Mononuclear cell (primary cell): ENCODE measurements at regions not wholly inside any gene's neighbourhood (a gene's known extent, or its start where the extent isn't known, plus 50 kb on each side); places are given as distances from the start of the nearest gene placed in this dataset.

Source experiments
- H3K27me3 ChIP-seq: 2 replicates; pipeline ENCODE4 v1.6.0; 2011; ENCODE audit warnings: low read length, control low read depth; ENCODE audit not compliant: insufficient read depth
- H3K4me1 ChIP-seq: 2 replicates; pipeline ENCODE4 v1.5.1; 2011; ENCODE audit warnings: mild to moderate bottlenecking, low read length, control low read depth; ENCODE audit not compliant: insufficient read depth
- H3K4me3 ChIP-seq: 2 replicates; pipeline ENCODE4 v1.5.1; 2011; ENCODE audit warnings: mild to moderate bottlenecking, low read length, moderate library complexity
- H3K9me3 ChIP-seq: 2 replicates; pipeline ENCODE4 v1.5.1; 2011; ENCODE audit warnings: low read depth, mild to moderate bottlenecking, control low read depth, low read length

- peaks cover 5% of the 10 kb centered on the region for H3K4me1 ChIP-seq
- H3K4me3 ChIP-seq, result no peak overlapping the region
- H3K9me3 ChIP-seq, result no peaks in the 10 kb centered on the region
- H3K27me3 ChIP-seq, result no peaks in the 10 kb centered on the region
Observed at GRCh38 chr14:101362529-101363260, 198.6 kb upstream of the DIO3 start.

GRCh38 chr14:101363261-101363555, 198.1 kb upstream of the DIO3 start:
- peaks cover 5% of the 10 kb centered on the region for H3K4me1 ChIP-seq
- no peaks in the 10 kb centered on the region for H3K27me3 ChIP-seq

GRCh38 chr14:101363880-101364391, 197.4 kb upstream of the DIO3 start:
- H3K4me3 ChIP-seq, result no peak overlapping the region
- no peaks in the 10 kb centered on the region for H3K9me3 ChIP-seq
- H3K4me1 ChIP-seq, result peaks cover 5% of the 10 kb centered on the region
- no peaks in the 10 kb centered on the region for H3K27me3 ChIP-seq

More at GRCh38 chr14:101363261-101363555, 198.1 kb upstream of the DIO3 start:
- Histone ChIP-seq H3K4me3 (no peak overlapping the region), H3K9me3 (no peaks in the 10 kb centered on the region)

GRCh38 chr14:101364503-101365328, 196.6 kb upstream of the DIO3 start:
- Histone ChIP-seq H3K4me3 (no peak overlapping the region), H3K4me1 (no peaks in the 10 kb centered on the region), H3K27me3 (no peaks in the 10 kb centered on the region), H3K9me3 (no peaks in the 10 kb centered on the region)

- H3K27me3 ChIP-seq, result no peaks in the 10 kb centered on the region
- H3K9me3 ChIP-seq, result no peaks in the 10 kb centered on the region
- H3K4me1 ChIP-seq, result no peaks in the 10 kb centered on the region
- no peak overlapping the region for H3K4me3 ChIP-seq
Observed at GRCh38 chr14:101365329-101366158, 195.8 kb upstream of the DIO3 start.

GRCh38 chr14:101367421-101368261, 193.7 kb upstream of the DIO3 start:
- H3K4me3 ChIP-seq, result no peak overlapping the region
- H3K27me3 ChIP-seq, result no peaks in the 10 kb centered on the region
- H3K4me1 ChIP-seq, result no peaks in the 10 kb centered on the region
- no peaks in the 10 kb centered on the region for H3K9me3 ChIP-seq

GRCh38 chr14:101368629-101369028, 192.7 kb upstream of the DIO3 start:
- H3K4me1 ChIP-seq, result no peaks in the 10 kb centered on the region
- H3K4me3 ChIP-seq, result no peak overlapping the region
- H3K9me3 ChIP-seq, result no peaks in the 10 kb centered on the region
- H3K27me3 ChIP-seq, result no peaks in the 10 kb centered on the region

- no peaks in the 10 kb centered on the region for H3K9me3 ChIP-seq
- H3K27me3 ChIP-seq, result no peaks in the 10 kb centered on the region
- H3K4me1 ChIP-seq, result no peaks in the 10 kb centered on the region
- no peak overlapping the region for H3K4me3 ChIP-seq
Observed at GRCh38 chr14:101369194-101369915, 191.9 kb upstream of the DIO3 start.

- Histone ChIP-seq H3K4me1 (no peaks in the 10 kb centered on the region), H3K27me3 (peaks cover 2% of the 10 kb centered on the region), H3K4me3 (no peak overlapping the region), H3K9me3 (no peaks in the 10 kb centered on the region)
Observed at GRCh38 chr14:101369916-101370592, 191.2 kb upstream of the DIO3 start.

GRCh38 chr14:101370593-101371569, 190.4 kb upstream of the DIO3 start:
- Histone ChIP-seq H3K4me1 (no peaks in the 10 kb centered on the region), H3K27me3 (peaks cover 2% of the 10 kb centered on the region), H3K4me3 (no peak overlapping the region), H3K9me3 (no peaks in the 10 kb centered on the region)

- no peak overlapping the region for H3K4me3 ChIP-seq
- H3K9me3 ChIP-seq, result no peaks in the 10 kb centered on the region
- H3K4me1 ChIP-seq, result no peaks in the 10 kb centered on the region
- H3K27me3 ChIP-seq, result peaks cover 2% of the 10 kb centered on the region
Observed at GRCh38 chr14:101371799-101372793, 189.2 kb upstream of the DIO3 start.
